HG03342 (cell line): ENCODE measurements at regions not wholly inside any gene's neighbourhood (a gene's known extent, or its start where the extent isn't known, plus 50 kb on each side); places are given as distances from the start of the nearest gene placed in this dataset.
A peak's percentile ranks its signal among the peaks of the same experiment; 100 is the strongest.

ENCODE experiments used
- ATAC-seq: cut with Tn5 transposase; IDR thresholded peaks from one replicate; pipeline ENCODE4 v1.9.1; 2021; ENCODE audit warnings: mild to moderate bottlenecking, moderate library complexity; ENCODE audit not compliant: unreplicated experiment

DNA sequence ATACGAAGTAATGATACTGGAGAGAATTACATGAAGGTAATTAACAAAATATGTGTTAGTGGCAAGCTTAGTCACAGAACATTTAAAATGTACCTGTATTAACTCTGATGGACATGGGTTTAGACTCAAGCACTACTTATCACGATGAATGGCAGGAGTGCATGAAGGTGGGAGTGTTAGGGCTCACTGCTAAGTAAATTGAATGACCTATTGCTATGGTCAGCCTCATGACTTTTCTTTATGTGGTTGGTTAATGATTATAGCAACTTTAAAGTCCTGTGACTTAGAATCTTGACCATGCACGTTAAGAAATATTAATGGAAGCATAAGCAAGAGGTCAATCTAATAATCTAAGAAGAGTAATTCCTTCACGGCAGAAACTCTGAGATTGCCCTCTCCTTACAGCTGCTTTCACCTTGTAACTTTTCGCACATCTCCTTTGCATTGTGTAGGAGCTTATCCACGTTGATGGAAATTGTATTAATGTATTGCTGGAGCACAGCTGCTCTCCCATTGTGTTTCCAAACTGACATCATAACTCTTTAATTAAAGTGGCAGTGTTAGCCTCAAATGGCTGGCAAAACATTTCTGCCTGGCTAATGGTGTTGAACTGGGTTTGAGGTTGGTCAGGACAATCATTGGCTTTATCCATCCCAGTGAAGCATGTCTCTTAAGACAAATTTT lies 114.5 kb downstream of the RXFP2 start:
- no peak for ATAC-seq

- ATAC-seq = no peak
Measured at GRCh38 chr13:31859571-31859970, 120.2 kb downstream of the RXFP2 start.

DNA sequence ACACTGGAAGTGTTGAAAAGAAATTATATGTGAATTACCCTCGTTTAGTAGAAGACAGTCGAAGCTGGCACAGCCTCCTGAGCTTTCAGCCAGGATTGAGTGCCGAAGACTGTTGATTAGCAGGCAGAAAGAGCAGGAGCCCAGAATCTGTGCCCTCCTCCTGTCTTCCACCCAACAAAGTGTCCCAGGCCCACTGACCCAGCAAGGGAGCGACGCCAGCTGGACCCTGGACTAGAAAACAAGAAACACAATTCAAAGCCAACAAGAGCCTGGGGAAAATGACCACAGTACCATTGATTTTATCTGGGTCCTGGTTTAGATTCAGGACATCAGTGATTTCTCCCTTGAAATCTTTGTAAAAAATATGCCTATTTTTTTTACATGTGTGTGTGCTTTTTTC lies 120.7 kb downstream of the RXFP2 start:
- no peak for ATAC-seq

DNA sequence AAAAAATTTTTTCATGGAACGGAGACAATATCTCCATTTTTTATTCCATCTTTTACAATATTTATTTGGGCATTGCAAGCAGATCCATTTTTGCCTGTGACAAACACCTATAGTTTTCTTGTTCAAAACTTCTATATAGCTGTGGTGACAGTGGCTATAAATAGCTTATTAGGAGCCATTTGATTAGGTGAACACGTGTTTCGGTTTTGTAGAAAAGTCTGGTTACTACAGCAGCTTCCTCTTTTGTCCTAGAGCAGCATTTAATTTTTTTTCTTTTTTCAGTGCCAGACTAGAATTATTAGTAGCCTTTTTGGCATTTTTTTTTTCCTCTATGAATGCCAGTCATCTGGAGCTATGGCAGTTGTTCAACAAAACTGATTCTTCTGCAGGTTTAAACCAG lies 123.5 kb downstream of the RXFP2 start:
- no peak for ATAC-seq

DNA sequence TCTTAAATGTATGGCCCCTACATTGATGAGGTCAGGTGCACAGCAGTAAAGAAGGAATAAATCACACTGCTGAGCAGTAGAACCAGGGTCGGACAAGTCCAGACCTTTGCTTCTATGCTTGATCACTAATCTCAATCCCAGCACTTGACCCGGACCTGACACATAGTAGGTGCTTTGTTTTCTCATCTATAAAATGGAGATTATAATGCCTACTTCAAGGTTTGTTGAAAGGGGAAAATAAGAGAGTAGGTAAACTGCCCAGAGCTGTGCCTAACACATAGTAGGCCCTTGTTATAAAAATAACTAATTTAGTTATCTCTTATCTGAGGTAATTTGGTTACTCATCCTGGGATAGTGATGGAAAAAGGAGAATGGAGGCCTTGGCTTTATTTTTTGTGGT lies 125.0 kb downstream of the RXFP2 start:
- no peak for ATAC-seq

GRCh38 chr13:31866099-31866498 lies 126.8 kb downstream of the RXFP2 start:
- ATAC-seq = no peak

GRCh38 chr13:31867709-31868108 lies 128.4 kb downstream of the RXFP2 start:
- ATAC-seq = no peak

- no peak for ATAC-seq
Measured at GRCh38 chr13:31869582-31869981, 130.3 kb downstream of the RXFP2 start.

GRCh38 chr13:31870511-31870910 lies 131.2 kb downstream of the RXFP2 start:
- ATAC-seq = no peak

DNA sequence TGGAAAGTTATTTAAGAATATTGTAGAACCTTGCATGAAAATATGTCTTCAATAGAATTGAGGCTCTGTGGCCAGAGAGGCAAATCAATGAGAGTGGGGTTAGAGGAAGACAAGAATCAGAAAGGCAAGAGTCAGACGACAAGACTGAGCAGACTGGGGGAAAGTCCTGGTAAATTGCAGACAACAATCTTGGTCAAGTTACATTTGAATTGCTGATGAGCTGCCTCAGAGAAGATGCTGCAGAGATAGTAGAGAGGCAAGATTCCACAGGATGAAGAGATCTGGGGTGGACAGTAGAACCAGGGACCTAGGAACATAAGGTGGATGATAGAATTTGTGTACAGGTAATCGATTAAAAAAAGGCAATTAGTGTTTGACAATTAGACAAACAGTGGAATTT lies 133.8 kb downstream of the RXFP2 start:
- no peak for ATAC-seq

DNA sequence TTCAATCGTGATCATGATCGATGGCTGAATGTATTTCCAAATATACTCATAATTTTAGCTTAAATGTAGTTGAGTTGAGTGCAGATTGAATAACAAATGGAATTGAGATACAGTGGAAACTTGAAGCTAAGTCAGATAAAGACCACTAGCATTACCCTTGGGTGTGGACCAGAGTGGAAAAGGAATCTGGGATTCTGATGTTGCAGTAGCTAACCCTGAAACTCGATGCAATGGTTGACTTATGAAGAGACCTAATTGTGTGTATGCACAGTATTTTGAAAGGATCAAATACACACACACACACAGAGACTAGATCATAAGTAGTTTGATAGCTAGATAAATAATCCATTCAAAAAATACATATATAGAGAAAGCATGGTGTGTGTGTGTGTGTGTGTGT lies 135.8 kb downstream of the RXFP2 start:
- no peak for ATAC-seq

- ATAC-seq = no peak
Measured at GRCh38 chr13:31878052-31878451, 138.7 kb downstream of the RXFP2 start.

DNA sequence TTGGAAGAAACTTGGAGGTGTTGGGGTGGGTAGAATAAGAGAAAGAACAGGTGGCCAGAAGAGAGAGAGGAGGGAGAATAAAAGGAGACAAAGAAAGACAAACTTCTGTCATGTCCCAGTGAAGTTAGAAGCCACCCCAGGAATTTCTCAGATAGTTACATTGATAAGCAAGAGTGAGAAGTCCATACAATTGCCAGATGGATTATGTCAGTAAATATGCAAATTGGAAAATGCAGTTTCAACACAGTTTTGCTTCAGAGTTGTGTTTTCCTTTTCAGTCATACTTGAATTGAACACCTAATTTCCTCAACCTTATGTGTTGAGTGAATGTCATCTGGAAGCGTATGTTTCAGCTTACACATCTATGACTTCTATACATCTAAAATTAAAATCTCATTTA lies 139.2 kb downstream of the RXFP2 start:
- no peak for ATAC-seq

DNA sequence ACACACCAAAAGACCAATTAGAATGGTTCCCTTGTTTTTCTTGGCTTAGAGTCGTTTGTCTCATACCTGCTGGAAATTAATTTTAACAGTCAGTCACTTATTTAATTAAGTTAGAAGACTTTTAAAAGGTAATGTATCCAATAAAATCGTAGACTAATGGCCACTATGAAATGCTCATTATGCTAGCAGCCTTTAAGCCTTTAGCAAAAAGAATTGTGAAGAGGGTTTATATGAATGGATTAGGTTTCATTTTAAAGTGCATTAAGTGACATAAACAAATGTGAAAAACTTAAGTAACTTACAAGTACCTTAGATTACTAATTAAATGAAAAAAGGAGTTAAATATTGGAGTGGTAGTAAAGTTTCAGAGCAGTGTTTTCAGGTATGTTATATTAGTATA lies 139.6 kb downstream of the RXFP2 start:
- ATAC-seq = no peak

- peak; percentile 55 for ATAC-seq
Measured at GRCh38 chr13:31880851-31881494, 141.6 kb downstream of the RXFP2 start.

DNA sequence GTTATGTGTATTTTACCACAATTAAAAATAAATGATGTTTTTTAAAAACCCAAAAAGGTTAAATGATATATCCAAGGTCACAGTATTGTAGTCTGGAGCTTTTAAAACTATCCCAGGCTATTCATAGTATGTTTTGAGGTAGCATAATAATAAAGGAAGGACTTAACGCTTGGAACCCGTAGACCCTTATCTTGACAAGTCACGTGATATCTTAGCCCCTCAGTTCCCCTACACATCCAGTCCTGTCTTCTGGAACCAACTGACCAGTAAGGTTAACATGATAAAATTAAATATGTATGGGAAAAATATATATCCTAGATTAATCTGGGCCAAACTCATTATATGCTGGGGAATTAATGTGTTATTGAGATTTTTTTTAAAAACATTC lies 142.2 kb downstream of the RXFP2 start:
- no peak for ATAC-seq

DNA sequence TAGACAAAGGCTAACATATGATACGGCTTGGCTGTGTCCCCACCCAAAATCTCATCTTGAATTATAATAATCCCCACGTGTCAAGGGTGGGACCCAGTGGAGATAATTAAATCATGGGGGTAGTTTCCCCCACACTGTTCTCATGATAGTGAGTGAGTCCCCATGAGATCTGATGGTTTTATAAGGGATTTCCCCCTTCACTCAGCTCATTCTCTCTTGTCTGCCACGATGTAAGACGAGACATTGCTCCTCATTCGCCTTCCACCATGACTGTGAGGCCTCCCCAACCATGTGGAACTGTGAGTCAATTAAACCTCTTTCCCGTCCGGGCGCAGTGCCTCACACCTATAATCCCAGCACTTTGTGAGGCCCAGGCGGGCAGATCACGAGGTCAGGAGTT lies 143.5 kb downstream of the RXFP2 start:
- ATAC-seq = no peak

DNA sequence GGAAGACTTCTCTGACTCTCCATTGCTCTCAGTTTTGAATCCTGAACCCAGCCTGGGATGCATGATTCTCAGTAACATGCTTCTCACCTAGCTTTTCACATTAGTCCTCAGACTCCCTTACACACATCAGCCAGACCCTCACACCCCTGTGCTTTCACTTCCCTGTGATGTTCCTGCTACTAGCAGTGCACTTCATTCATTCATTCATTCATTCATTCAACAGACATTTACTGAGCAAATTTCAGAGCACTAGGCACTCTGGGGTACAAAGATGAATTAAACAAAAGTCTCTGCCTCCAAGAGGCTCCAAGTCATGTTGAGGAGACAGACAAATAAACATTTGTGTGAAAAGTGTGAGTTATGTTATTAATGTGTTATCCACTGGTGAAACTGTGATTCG lies 145.2 kb downstream of the RXFP2 start:
- ATAC-seq = no peak

GRCh38 chr13:31885994-31886393 lies 145.6 kb upstream of the FRY start:
- no peak for ATAC-seq

GRCh38 chr13:31887286-31887685 lies 144.3 kb upstream of the FRY start:
- ATAC-seq = no peak

DNA sequence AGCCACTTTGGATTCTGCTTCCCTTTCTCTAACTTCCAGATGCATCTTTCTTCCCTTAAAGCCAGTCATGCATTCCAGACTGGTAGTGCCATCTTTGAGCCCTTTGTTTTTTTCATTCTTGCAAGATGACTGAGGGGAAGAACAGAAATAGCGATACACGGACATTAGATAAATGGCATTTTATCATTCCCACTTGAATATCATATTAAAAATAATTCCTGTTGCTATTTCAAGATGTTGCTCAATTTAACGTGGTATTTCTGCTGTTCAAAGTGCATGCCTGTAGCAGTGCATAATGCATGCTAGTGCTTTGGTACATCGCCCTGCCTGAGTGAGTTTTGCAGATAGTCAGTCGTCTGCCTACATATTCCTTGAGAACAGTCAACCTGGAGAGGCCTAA lies 140.6 kb upstream of the FRY start:
- ATAC-seq = no peak

DNA sequence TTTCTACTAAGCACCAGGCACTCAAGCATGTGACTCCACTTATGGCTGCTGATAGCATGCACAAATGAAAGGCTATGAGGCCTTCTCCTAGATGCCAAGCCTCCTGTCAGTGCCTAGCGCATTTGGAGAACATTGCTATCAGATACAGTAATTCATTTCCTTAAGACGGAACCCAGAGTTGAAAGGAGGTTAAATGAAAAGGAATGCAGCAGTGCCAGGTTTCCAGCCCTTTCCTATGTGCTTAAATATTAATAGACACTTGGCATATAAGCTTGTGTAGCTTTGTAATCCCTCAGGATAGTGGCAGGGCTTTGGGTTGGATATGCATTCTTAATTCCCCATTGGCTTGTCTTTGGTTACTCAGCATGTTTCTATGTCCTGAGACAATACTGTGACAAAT lies 140.1 kb upstream of the FRY start:
- ATAC-seq = no peak

- no peak for ATAC-seq
Measured at GRCh38 chr13:31894931-31895330, 136.6 kb upstream of the FRY start.
